ENCODE measurements at regions not wholly inside any gene's neighbourhood (a gene's known extent, or its start where the extent isn't known, plus 50 kb on each side); places are given as distances from the start of the nearest gene placed in this dataset.

GRCh38 chr3:156620901-156621300 is 53.5 kb upstream of the TIPARP start:
- Histone ChIP-seq H3K4me3 (ENCODE audit: low read length) (no peak overlapping the region), H3K27ac (ENCODE audit: low read depth, low read length) (no peak overlapping the region), H3K27me3 (ENCODE audit: control insufficient read depth, insufficient read depth, low read length) (no peaks in the 10 kb centered on the region), H3K36me3 (ENCODE audit: control insufficient read depth, insufficient read depth, low read length) (no peaks in the 10 kb centered on the region), H3K4me1 (ENCODE audit: control insufficient read depth, insufficient read depth, low read length) (no peaks in the 10 kb centered on the region), H3K9ac (ENCODE audit: low read length) (no peak overlapping the region)

GRCh38 chr3:156620260-156620659 is 54.1 kb upstream of the TIPARP start:
- H3K27me3 ChIP-seq (ENCODE audit: control insufficient read depth, insufficient read depth, low read length): no peaks in the 10 kb centered on the region
- H3K36me3 ChIP-seq (ENCODE audit: control insufficient read depth, insufficient read depth, low read length): no peaks in the 10 kb centered on the region
- no peaks in the 10 kb centered on the region for H3K4me1 ChIP-seq (ENCODE audit: control insufficient read depth, insufficient read depth, low read length)
- H3K27ac ChIP-seq (ENCODE audit: low read depth, low read length): no peak overlapping the region
- H3K9ac ChIP-seq (ENCODE audit: low read length): no peak overlapping the region
- H3K4me3 ChIP-seq (ENCODE audit: low read length): no peak overlapping the region

GRCh38 chr3:156619376-156619775 is 55.0 kb upstream of the TIPARP start:
- Histone ChIP-seq H3K36me3 (ENCODE audit: control insufficient read depth, insufficient read depth, low read length) (no peaks in the 10 kb centered on the region), H3K27me3 (ENCODE audit: control insufficient read depth, insufficient read depth, low read length) (no peaks in the 10 kb centered on the region), H3K4me3 (ENCODE audit: low read length) (no peak overlapping the region), H3K4me1 (ENCODE audit: control insufficient read depth, insufficient read depth, low read length) (no peaks in the 10 kb centered on the region), H3K27ac (ENCODE audit: low read depth, low read length) (no peak overlapping the region), H3K9ac (ENCODE audit: low read length) (no peak overlapping the region)

- H3K36me3 ChIP-seq (ENCODE audit: control insufficient read depth, insufficient read depth, low read length): no peaks in the 10 kb centered on the region
- no peak overlapping the region for H3K4me3 ChIP-seq (ENCODE audit: low read length)
- H3K4me1 ChIP-seq (ENCODE audit: control insufficient read depth, insufficient read depth, low read length): no peaks in the 10 kb centered on the region
- no peak overlapping the region for H3K9ac ChIP-seq (ENCODE audit: low read length)
- H3K27ac ChIP-seq (ENCODE audit: low read depth, low read length): no peak overlapping the region
- H3K27me3 ChIP-seq (ENCODE audit: control insufficient read depth, insufficient read depth, low read length): no peaks in the 10 kb centered on the region
Observed at GRCh38 chr3:156617781-156618180, 56.6 kb upstream of the TIPARP start.

- no peak overlapping the region for H3K4me3 ChIP-seq (ENCODE audit: low read length)
- H3K4me1 ChIP-seq (ENCODE audit: control insufficient read depth, insufficient read depth, low read length): no peaks in the 10 kb centered on the region
- no peaks in the 10 kb centered on the region for H3K36me3 ChIP-seq (ENCODE audit: control insufficient read depth, insufficient read depth, low read length)
- no peak overlapping the region for H3K27ac ChIP-seq (ENCODE audit: low read depth, low read length)
- H3K9ac ChIP-seq (ENCODE audit: low read length): no peak overlapping the region
- H3K27me3 ChIP-seq (ENCODE audit: control insufficient read depth, insufficient read depth, low read length): no peaks in the 10 kb centered on the region
Observed at GRCh38 chr3:156617145-156617544, 57.2 kb upstream of the TIPARP start.

- Histone ChIP-seq H3K27me3 (ENCODE audit: control insufficient read depth, insufficient read depth, low read length) (no peaks in the 10 kb centered on the region), H3K27ac (ENCODE audit: low read depth, low read length) (no peak overlapping the region), H3K36me3 (ENCODE audit: control insufficient read depth, insufficient read depth, low read length) (no peaks in the 10 kb centered on the region), H3K4me1 (ENCODE audit: control insufficient read depth, insufficient read depth, low read length) (no peaks in the 10 kb centered on the region), H3K9ac (ENCODE audit: low read length) (no peak overlapping the region), H3K4me3 (ENCODE audit: low read length) (no peak overlapping the region)
Observed at GRCh38 chr3:156615592-156616173, 58.7 kb upstream of the TIPARP start.

- Histone ChIP-seq H3K36me3 (ENCODE audit: control insufficient read depth, insufficient read depth, low read length) (no peaks in the 10 kb centered on the region), H3K27me3 (ENCODE audit: control insufficient read depth, insufficient read depth, low read length) (no peaks in the 10 kb centered on the region), H3K27ac (ENCODE audit: low read depth, low read length) (no peak overlapping the region), H3K4me3 (ENCODE audit: low read length) (no peak overlapping the region), H3K9ac (ENCODE audit: low read length) (no peak overlapping the region), H3K4me1 (ENCODE audit: control insufficient read depth, insufficient read depth, low read length) (no peaks in the 10 kb centered on the region)
Observed at GRCh38 chr3:156614642-156615511, 59.5 kb upstream of the TIPARP start.

- no peaks in the 10 kb centered on the region for H3K36me3 ChIP-seq (ENCODE audit: control insufficient read depth, insufficient read depth, low read length)
- H3K27ac ChIP-seq (ENCODE audit: low read depth, low read length): no peak overlapping the region
- H3K4me1 ChIP-seq (ENCODE audit: control insufficient read depth, insufficient read depth, low read length): no peaks in the 10 kb centered on the region
- no peaks in the 10 kb centered on the region for H3K27me3 ChIP-seq (ENCODE audit: control insufficient read depth, insufficient read depth, low read length)
- no peak overlapping the region for H3K9ac ChIP-seq (ENCODE audit: low read length)
- no peak overlapping the region for H3K4me3 ChIP-seq (ENCODE audit: low read length)
Observed at GRCh38 chr3:156612903-156613302, 58.0 kb upstream of the SSR3 start.

- no peak overlapping the region for H3K27ac ChIP-seq (ENCODE audit: low read depth, low read length)
- no peaks in the 10 kb centered on the region for H3K36me3 ChIP-seq (ENCODE audit: control insufficient read depth, insufficient read depth, low read length)
- H3K27me3 ChIP-seq (ENCODE audit: control insufficient read depth, insufficient read depth, low read length): no peaks in the 10 kb centered on the region
- H3K4me3 ChIP-seq (ENCODE audit: low read length): no peak overlapping the region
- no peaks in the 10 kb centered on the region for H3K4me1 ChIP-seq (ENCODE audit: control insufficient read depth, insufficient read depth, low read length)
- H3K9ac ChIP-seq (ENCODE audit: low read length): no peak overlapping the region
Observed at GRCh38 chr3:156611870-156612494, 57.1 kb upstream of the SSR3 start.

- H3K27me3 ChIP-seq (ENCODE audit: control insufficient read depth, insufficient read depth, low read length): no peaks in the 10 kb centered on the region
- no peak overlapping the region for H3K27ac ChIP-seq (ENCODE audit: low read depth, low read length)
- H3K4me3 ChIP-seq (ENCODE audit: low read length): no peak overlapping the region
- no peaks in the 10 kb centered on the region for H3K36me3 ChIP-seq (ENCODE audit: control insufficient read depth, insufficient read depth, low read length)
- no peak overlapping the region for H3K9ac ChIP-seq (ENCODE audit: low read length)
- H3K4me1 ChIP-seq (ENCODE audit: control insufficient read depth, insufficient read depth, low read length): peaks cover 3% of the 10 kb centered on the region
Observed at GRCh38 chr3:156610154-156610553, 55.2 kb upstream of the SSR3 start.

GRCh38 chr3:156609546-156609945 is 54.6 kb upstream of the SSR3 start:
- no peak overlapping the region for H3K9ac ChIP-seq (ENCODE audit: low read length)
- H3K36me3 ChIP-seq (ENCODE audit: control insufficient read depth, insufficient read depth, low read length): no peaks in the 10 kb centered on the region
- no peak overlapping the region for H3K4me3 ChIP-seq (ENCODE audit: low read length)
- H3K4me1 ChIP-seq (ENCODE audit: control insufficient read depth, insufficient read depth, low read length): peaks cover 4% of the 10 kb centered on the region
- no peaks in the 10 kb centered on the region for H3K27me3 ChIP-seq (ENCODE audit: control insufficient read depth, insufficient read depth, low read length)
- no peak overlapping the region for H3K27ac ChIP-seq (ENCODE audit: low read depth, low read length)

- Histone ChIP-seq H3K9ac (ENCODE audit: low read length) (no peak overlapping the region), H3K27ac (ENCODE audit: low read depth, low read length) (no peak overlapping the region), H3K4me3 (ENCODE audit: low read length) (no peak overlapping the region), H3K36me3 (ENCODE audit: control insufficient read depth, insufficient read depth, low read length) (no peaks in the 10 kb centered on the region), H3K4me1 (ENCODE audit: control insufficient read depth, insufficient read depth, low read length) (peaks cover 4% of the 10 kb centered on the region), H3K27me3 (ENCODE audit: control insufficient read depth, insufficient read depth, low read length) (no peaks in the 10 kb centered on the region)
Observed at GRCh38 chr3:156608601-156609514, 53.9 kb upstream of the SSR3 start.
